K562 (cell line): ENCODE measurements at regions not wholly inside any gene's neighbourhood (a gene's known extent, or its start where the extent isn't known, plus 50 kb on each side); places are given as distances from the start of the nearest gene placed in this dataset.

ENCODE experiments used
- ATAC-seq: fragments of 200-7000 bp; cut with Tn5 transposase; 3 replicates; pipeline ENCODE4 v1.9.1; 2020; ENCODE audit warnings: moderate library complexity
- BruUV-seq: library from RNA; stranded (reverse); fragments of 400-500 nt; replicated peaks from 2 replicates; lab custom pipeline; 2021; lab: Mats Ljungman, UMichigan
- CTCF ChIA-PET: fragments of 300-600 bp; formaldehyde crosslinking; extraction: SDS; loops from one replicate; lab custom pipeline; 2021; ENCODE audit warnings: low intra/inter-chr PET ratio; lab: Yijun Ruan, JAX
- POLR2A ChIA-PET: fragments of 300-600, 350-650 bp; sonication (Branson Sonifier 250); formaldehyde crosslinking; extraction: SDS; loops from one replicate; lab custom pipeline; 2021; ENCODE audit warnings: antibody characterized with exemption, inconsistent platforms; lab: Yijun Ruan, JAX
- DNase-seq, 4 experiments: peaks; one replicate each; pipeline versions ENCODE4 v3.0.0 to v3.0.0-alpha.2; 2011 to 2018; ENCODE audit warnings: low spot score in 3 of 4, mixed read lengths in 3 of 4; ENCODE audit errors: extremely low read depth in 1 of 4
- FAIRE-seq: peaks from 2 replicates; lab custom pipeline; 2011; peaks lifted over from hg19 to GRCh38; lab: Jason Lieb, UNC
- H2AFZ ChIP-seq: 2 replicates; pipeline ENCODE4 v1.6.0; 2011; ENCODE audit warnings: low read depth, low read length, control low read depth, inconsistent platforms
- H3K27ac ChIP-seq: fragments of 200-600 bp; 3 replicates; pipeline ENCODE4 v1.8.0; 2011; ENCODE audit warnings: low read depth, mild to moderate bottlenecking, control low read depth, inconsistent platforms, low read length, moderate library complexity, mixed read lengths; ENCODE audit errors: extremely low read depth
- H3K27me3 ChIP-seq, 2 experiments: fragments of 300-600 bp in 1 of 2; 2 replicates in 1 of 2; 3 replicates in 1 of 2; pipeline versions ENCODE4 v1.6.0 to v1.8.0; 2011; ENCODE audit warnings: inconsistent platforms in 2 of 2, low read length in 2 of 2, mild to moderate bottlenecking in 1 of 2, mixed read lengths in 1 of 2, moderate library complexity in 1 of 2; ENCODE audit not compliant: control insufficient read depth in 2 of 2, insufficient read depth in 2 of 2
- H3K36me3 ChIP-seq: fragments of 300-600 bp; 3 replicates; pipeline ENCODE4 v1.8.0; 2011; ENCODE audit warnings: mild to moderate bottlenecking, low read length, inconsistent platforms; ENCODE audit not compliant: control insufficient read depth, insufficient read depth
- H3K4me1 ChIP-seq, 2 experiments: fragments of 200-600 bp in 1 of 2; replicated peaks in 1 of 2; 2 replicates in 1 of 2; 3 replicates in 1 of 2; pipeline versions ENCODE4 v1.5.1 to v1.8.0; 2011; ENCODE audit warnings: inconsistent platforms in 2 of 2, low read length in 2 of 2, mild to moderate bottlenecking in 1 of 2, mixed read lengths in 1 of 2, moderate library complexity in 1 of 2; ENCODE audit not compliant: control insufficient read depth in 2 of 2, insufficient read depth in 2 of 2
- H3K4me2 ChIP-seq: 2 replicates; pipeline ENCODE4 v1.6.1; 2011; ENCODE audit warnings: low read length, control low read depth, inconsistent platforms, mixed read lengths; ENCODE audit not compliant: insufficient read depth
- H3K4me3 ChIP-seq: fragments of 200-600 bp; sonication (generic), shearing (Covaris generic); 2 replicates; pipeline ENCODE4 v1.5.1; 2016; ENCODE audit warnings: control low read depth, inconsistent platforms
- H3K79me2 ChIP-seq: fragments of 200-600 bp; 3 replicates; pipeline ENCODE4 v1.8.0; 2011; ENCODE audit warnings: low read length, inconsistent platforms; ENCODE audit not compliant: control insufficient read depth, insufficient read depth
- H3K9ac ChIP-seq, 2 experiments: 2 replicates each; pipeline versions ENCODE4 v1.6.0 to v1.6.1; 2011; ENCODE audit warnings: low read depth in 2 of 2, low read length in 2 of 2, control low read depth in 1 of 2, inconsistent platforms in 1 of 2, mild to moderate bottlenecking in 1 of 2, mixed read lengths in 1 of 2; ENCODE audit not compliant: insufficient read depth in 1 of 2
- H3K9me1 ChIP-seq: one replicate; pipeline ENCODE4 v1.6.0; 2011; ENCODE audit warnings: inconsistent platforms, mild to moderate bottlenecking, low read length, moderate library complexity; ENCODE audit not compliant: control insufficient read depth, insufficient read depth
- H3K9me3 ChIP-seq: replicated peaks from 2 replicates; pipeline ENCODE4 v1.5.1; 2011; ENCODE audit warnings: low read depth, low read length, inconsistent platforms; ENCODE audit not compliant: control insufficient read depth, insufficient read depth
- H4K20me1 ChIP-seq: replicated peaks from 2 replicates; pipeline ENCODE4 v1.6.1; 2011; ENCODE audit warnings: low read length, inconsistent platforms, mixed read lengths; ENCODE audit not compliant: control insufficient read depth, insufficient read depth
- GATA2 ChIP-seq: sonication (generic); formaldehyde crosslinking; IDR thresholded peaks from 2 replicates; pipeline ENCODE4 v1.4.0; 2020; ENCODE audit warnings: mild to moderate bottlenecking, missing genetic modification reagents
- LARP7 ChIP-seq: fragments of 450-650 bp; IDR thresholded peaks from 2 replicates; pipeline ENCODE4 v1.6.1; 2016
- NEUROD1 ChIP-seq: fragments of 150-350 bp; IDR thresholded peaks from 2 replicates; pipeline ENCODE4 v1.6.1; 2014; ENCODE audit warnings: borderline replicate concordance, low read length, low read depth; ENCODE audit not compliant: partially characterized antibody
- POLR2A ChIP-seq: fragments of 450-650 bp; conservative IDR thresholded peaks from 2 replicates; pipeline ENCODE4 v1.6.1; 2016
- PRMT5 ChIP-seq: sonication (generic); formaldehyde crosslinking; IDR thresholded peaks from 2 replicates; pipeline ENCODE4 v1.5.0; 2020; ENCODE audit warnings: missing genetic modification reagents
- RBM17 ChIP-seq: fragments of 200-400 bp; formaldehyde crosslinking; IDR thresholded peaks from 2 replicates; pipeline ENCODE4 v1.6.1; 2017; ENCODE audit warnings: low read depth, mild to moderate bottlenecking, low read length, borderline replicate concordance
- RBM25 ChIP-seq: fragments of 200-400 bp; formaldehyde crosslinking; IDR thresholded peaks from 2 replicates; pipeline ENCODE4 v1.6.1; 2018; ENCODE audit warnings: low read length, low read depth, moderate library complexity; ENCODE audit not compliant: severe bottlenecking
- SIN3B ChIP-seq: fragments of 450-650 bp; IDR thresholded peaks from 2 replicates; pipeline ENCODE4 v1.6.1; 2017; ENCODE audit warnings: low read depth, mild to moderate bottlenecking, moderate library complexity
- SRF ChIP-seq, 2 experiments: fragments of 250-450, 450-650 bp in 1 of 2; sonication (Bioruptor Pico) in 1 of 2; sonication (generic) in 1 of 2; formaldehyde crosslinking; IDR thresholded peaks; 2 replicates each; pipeline versions ENCODE4 v1.5.0 to v1.5.1; 2020 to 2022; ENCODE audit warnings: mild to moderate bottlenecking in 1 of 2, missing genetic modification reagents in 1 of 2
- SRSF7 ChIP-seq: fragments of 200-400 bp; formaldehyde crosslinking; optimal IDR thresholded peaks from 2 replicates; pipeline ENCODE3; 2017; ENCODE audit warnings: mild to moderate bottlenecking, low read depth, low read length
- XRCC4 ChIP-seq: IDR thresholded peaks from one replicate; pipeline ENCODE4 v1.6.1; 2011; ENCODE audit not compliant: insufficient read depth, insufficient read length; ENCODE audit errors: extremely low read depth
- WGBS: fragments of 100-300 bp; shearing (Covaris generic); methylation state at CpG from one replicate; pipeline ENCODE4 v1.1.6; 2016; ENCODE audit warnings: low coverage, mixed read lengths; ENCODE audit not compliant: insufficient coverage; ENCODE audit errors: missing lambda C conversion rate; 5-methylcytosine and 5-hydroxymethylcytosine counted together
- in situ Hi-C: fragments of 300-500 bp; cut with MboI; formaldehyde crosslinking; loops from 4 replicates; pipeline ENCODE4 v1.15.0; 2018; ENCODE audit warnings: inconsistent platforms, mixed read lengths
- intact Hi-C: fragments of 100-400 bp; cut with micrococcal nuclease; formaldehyde crosslinking; loops from 2 replicates; pipeline ENCODE4 v1.14.2; 2022
- TF ChIP-seq, protein P1 (sequence below), 2 experiments: fragments of 450-650 bp; IDR thresholded peaks; 2 replicates each; pipeline ENCODE4 v1.6.1; 2018; ENCODE audit warnings: mild to moderate bottlenecking in 2 of 2, low read depth in 1 of 2; ENCODE audit not compliant: partially characterized antibody in 2 of 2
- TF ChIP-seq, protein P2 (sequence below): fragments of 250-450 bp; sonication (Bioruptor Pico); IDR thresholded peaks from 2 replicates; pipeline ENCODE4 v1.4.0; 2020
- TF ChIP-seq, protein P3 (sequence below): fragments of 450-650 bp; formaldehyde crosslinking; IDR thresholded peaks from 2 replicates; pipeline ENCODE4 v1.4.0; 2020; ENCODE audit warnings: mild to moderate bottlenecking, moderate library complexity

DNA sequence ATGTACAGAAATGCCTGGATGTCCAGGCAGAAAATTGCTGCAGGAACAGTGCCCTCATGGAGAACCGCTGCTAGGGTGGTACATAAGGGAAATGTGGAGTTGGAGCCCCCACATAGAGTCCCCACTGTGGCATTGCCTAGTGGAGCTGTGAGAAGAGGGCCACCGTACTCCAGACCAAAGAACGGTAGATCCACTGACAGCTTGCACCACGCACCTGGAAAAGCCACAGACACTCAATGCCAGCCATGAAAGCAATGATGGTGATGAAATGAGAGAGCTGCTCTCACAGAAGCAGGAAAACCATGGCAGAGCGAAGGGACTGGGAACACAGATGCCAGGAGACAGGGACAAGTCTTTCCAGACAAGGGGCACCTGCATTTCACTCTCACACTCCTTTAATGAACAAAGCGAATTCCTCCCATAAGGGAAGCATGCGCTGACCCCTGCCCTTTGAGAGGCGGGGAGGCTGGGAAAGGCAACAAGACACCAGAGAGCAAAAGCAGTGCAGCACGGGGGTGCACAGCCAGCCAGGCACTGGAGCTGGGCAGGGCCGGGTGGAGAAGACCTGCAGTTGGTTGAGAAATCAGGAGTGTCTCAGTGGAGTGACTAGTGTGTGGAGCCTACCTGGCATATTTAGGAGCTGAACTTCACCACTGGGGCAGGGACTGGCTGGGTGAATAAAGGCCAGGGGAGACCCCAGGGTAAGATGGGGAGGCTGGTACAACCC, 1025.2 kb downstream of the TBC1D22A start (continued):
- TF ChIP-seq SRF (CRISPR knock-in tag; IDR thresholded peaks at IDR 0.05) (no peak), PRMT5 (CRISPR knock-in tag) (no peak), POLR2A (no peak), SIN3B (no peak), RBM25 (no peak), RBM17 (no peak), GATA2 (no peak)

DNA sequence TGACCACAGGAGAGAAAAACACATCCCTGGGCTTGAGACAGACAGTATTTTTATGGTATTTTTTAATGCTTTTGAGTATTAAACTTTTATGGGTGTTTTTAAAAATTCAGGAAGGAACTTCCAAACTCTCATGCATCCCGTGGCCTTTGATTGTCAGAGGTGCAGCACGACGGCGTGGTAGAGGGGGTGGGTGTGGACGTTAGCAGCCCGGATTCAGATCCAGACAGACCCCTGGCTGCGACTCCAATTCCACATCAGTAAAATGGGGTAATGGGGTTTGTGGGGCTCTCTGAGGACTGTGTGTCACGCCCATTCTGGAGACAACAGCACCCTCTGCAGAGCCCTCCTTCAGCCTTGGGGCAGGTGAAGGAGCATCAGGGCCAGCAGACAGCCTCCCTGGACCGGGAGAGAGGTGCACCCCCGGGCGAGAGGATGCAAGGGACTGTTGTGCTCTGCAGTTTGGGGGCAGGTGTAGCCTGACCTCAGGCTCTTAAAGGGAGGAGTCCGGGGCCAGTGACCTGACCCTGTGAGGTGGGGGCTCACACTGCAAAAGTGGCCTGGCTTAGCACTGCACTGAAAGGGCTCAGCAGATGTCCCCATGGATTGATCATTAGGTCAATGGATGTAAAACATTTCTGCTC, 1024.3 kb downstream of the TBC1D22A start:
- in situ Hi-C loops: no loop called here
- BruUV-seq: no TSS peak
- no peaks in the 10 kb centered on the region for H3K4me1 ChIP-seq
- H4K20me1 ChIP-seq: no peaks in the 10 kb centered on the region
- CTCF ChIA-PET: no interaction called here
- H3K9ac ChIP-seq: no peak overlapping the region
- no peak overlapping the region for H2AFZ ChIP-seq
- 85% methylated on average over 5 of the region's 12 CpGs for WGBS
- intact Hi-C loops: no loop called here
- H3K27ac ChIP-seq: no peak overlapping the region
- no peak for ATAC-seq
- H3K9me3 ChIP-seq: peaks cover 3% of the 10 kb centered on the region; the same call in 1 of the 2 replicates
- DNase-seq: no peak
- H3K36me3 ChIP-seq: no peaks in the 10 kb centered on the region
- no peaks in the 10 kb centered on the region for H3K27me3 ChIP-seq
- H3K4me3 ChIP-seq: no peak overlapping the region
- H3K4me2 ChIP-seq: no peak overlapping the region
- no peak for FAIRE-seq
- no peaks in the 10 kb centered on the region for H3K9me1 ChIP-seq
- POLR2A ChIA-PET: interaction anchor here (0.6 kb wide), 1 partner anchor 11 kb away, joined by 6 read pairs; no protein-coding TSS in a partner anchor
- H3K79me2 ChIP-seq: no peaks in the 10 kb centered on the region
- TF ChIP-seq LARP7: no peak
- TF ChIP-seq, protein P1, sequence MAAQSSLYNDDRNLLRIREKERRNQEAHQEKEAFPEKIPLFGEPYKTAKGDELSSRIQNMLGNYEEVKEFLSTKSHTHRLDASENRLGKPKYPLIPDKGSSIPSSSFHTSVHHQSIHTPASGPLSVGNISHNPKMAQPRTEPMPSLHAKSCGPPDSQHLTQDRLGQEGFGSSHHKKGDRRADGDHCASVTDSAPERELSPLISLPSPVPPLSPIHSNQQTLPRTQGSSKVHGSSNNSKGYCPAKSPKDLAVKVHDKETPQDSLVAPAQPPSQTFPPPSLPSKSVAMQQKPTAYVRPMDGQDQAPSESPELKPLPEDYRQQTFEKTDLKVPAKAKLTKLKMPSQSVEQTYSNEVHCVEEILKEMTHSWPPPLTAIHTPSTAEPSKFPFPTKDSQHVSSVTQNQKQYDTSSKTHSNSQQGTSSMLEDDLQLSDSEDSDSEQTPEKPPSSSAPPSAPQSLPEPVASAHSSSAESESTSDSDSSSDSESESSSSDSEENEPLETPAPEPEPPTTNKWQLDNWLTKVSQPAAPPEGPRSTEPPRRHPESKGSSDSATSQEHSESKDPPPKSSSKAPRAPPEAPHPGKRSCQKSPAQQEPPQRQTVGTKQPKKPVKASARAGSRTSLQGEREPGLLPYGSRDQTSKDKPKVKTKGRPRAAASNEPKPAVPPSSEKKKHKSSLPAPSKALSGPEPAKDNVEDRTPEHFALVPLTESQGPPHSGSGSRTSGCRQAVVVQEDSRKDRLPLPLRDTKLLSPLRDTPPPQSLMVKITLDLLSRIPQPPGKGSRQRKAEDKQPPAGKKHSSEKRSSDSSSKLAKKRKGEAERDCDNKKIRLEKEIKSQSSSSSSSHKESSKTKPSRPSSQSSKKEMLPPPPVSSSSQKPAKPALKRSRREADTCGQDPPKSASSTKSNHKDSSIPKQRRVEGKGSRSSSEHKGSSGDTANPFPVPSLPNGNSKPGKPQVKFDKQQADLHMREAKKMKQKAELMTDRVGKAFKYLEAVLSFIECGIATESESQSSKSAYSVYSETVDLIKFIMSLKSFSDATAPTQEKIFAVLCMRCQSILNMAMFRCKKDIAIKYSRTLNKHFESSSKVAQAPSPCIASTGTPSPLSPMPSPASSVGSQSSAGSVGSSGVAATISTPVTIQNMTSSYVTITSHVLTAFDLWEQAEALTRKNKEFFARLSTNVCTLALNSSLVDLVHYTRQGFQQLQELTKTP (IDR thresholded peaks at IDR 0.05; ENCODE audit: low read depth in 1 of 2, partially characterized antibody in 2 of 2): no peak
- TF ChIP-seq, protein P2, sequence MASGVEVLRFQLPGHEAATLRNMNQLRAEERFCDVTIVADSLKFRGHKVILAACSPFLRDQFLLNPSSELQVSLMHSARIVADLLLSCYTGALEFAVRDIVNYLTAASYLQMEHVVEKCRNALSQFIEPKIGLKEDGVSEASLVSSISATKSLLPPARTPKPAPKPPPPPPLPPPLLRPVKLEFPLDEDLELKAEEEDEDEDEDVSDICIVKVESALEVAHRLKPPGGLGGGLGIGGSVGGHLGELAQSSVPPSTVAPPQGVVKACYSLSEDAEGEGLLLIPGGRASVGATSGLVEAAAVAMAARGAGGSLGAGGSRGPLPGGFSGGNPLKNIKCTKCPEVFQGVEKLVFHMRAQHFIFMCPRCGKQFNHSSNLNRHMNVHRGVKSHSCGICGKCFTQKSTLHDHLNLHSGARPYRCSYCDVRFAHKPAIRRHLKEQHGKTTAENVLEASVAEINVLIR (CRISPR knock-in tag): no peak
- no peak for TF ChIP-seq NEUROD1
- TF ChIP-seq, protein P3, sequence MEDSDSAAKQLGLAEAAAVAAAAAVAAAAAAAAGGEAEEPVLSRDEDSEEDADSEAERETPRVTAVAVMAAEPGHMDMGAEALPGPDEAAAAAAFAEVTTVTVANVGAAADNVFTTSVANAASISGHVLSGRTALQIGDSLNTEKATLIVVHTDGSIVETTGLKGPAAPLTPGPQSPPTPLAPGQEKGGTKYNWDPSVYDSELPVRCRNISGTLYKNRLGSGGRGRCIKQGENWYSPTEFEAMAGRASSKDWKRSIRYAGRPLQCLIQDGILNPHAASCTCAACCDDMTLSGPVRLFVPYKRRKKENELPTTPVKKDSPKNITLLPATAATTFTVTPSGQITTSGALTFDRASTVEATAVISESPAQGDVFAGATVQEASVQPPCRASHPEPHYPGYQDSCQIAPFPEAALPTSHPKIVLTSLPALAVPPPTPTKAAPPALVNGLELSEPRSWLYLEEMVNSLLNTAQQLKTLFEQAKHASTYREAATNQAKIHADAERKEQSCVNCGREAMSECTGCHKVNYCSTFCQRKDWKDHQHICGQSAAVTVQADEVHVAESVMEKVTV (CRISPR knock-in tag): no peak
- TF ChIP-seq SRSF7: no peak
- TF ChIP-seq XRCC4: no peak
